Fibroblast of lung (primary cell): ENCODE measurements at regions not wholly inside any gene's neighbourhood (a gene's known extent, or its start where the extent isn't known, plus 50 kb on each side); places are given as distances from the start of the nearest gene placed in this dataset.

ENCODE experiments used
- DNase-seq, 2 donors: peaks; one replicate each; pipeline versions ENCODE4 v3.0.0 to v3.0.0-alpha.2; 2010; ENCODE audit warnings: low read depth in 2 of 2
- H2AFZ ChIP-seq: 2 replicates; pipeline ENCODE4 v1.5.1; 2012; ENCODE audit warnings: low read length, control low read depth, inconsistent platforms
- H3K27ac ChIP-seq: 2 replicates; pipeline ENCODE4 v1.5.1; 2011; ENCODE audit warnings: low read length, control low read depth; ENCODE audit not compliant: insufficient read depth
- H3K27me3 ChIP-seq: 2 replicates; pipeline ENCODE4 v1.5.1; 2011; ENCODE audit warnings: mild to moderate bottlenecking, low read length; ENCODE audit not compliant: control insufficient read depth, insufficient read depth
- H3K36me3 ChIP-seq: 2 replicates; pipeline ENCODE4 v1.5.1; 2011; ENCODE audit warnings: low read length; ENCODE audit not compliant: control insufficient read depth, insufficient read depth
- H3K4me1 ChIP-seq: 2 replicates; pipeline ENCODE4 v1.5.1; 2011; ENCODE audit warnings: low read length; ENCODE audit not compliant: control insufficient read depth, insufficient read depth; ENCODE audit errors: extremely low read depth
- H3K4me2 ChIP-seq: 2 replicates; pipeline ENCODE4 v1.5.1; 2011; ENCODE audit warnings: low read length, control low read depth; ENCODE audit not compliant: insufficient read depth; ENCODE audit errors: extremely low read depth
- H3K4me3 ChIP-seq, 4 experiments: fragments of 200-600 bp in 1 of 4; sonication (generic) in 1 of 4; replicated peaks in 1 of 4; 2 replicates each; pipeline ENCODE4 v1.5.1; 2011 to 2016; ENCODE audit warnings: low read length in 4 of 4, low read depth in 3 of 4, mild to moderate bottlenecking in 3 of 4, control low read depth in 2 of 4, inconsistent platforms in 1 of 4, mixed read lengths in 1 of 4; ENCODE audit not compliant: insufficient read depth in 1 of 4; ENCODE audit errors: control extremely low read depth in 1 of 4
- H3K79me2 ChIP-seq: 2 replicates; pipeline ENCODE4 v1.5.1; 2012; ENCODE audit warnings: mild to moderate bottlenecking, low read length, inconsistent platforms; ENCODE audit not compliant: control insufficient read depth, insufficient read depth
- H3K9ac ChIP-seq: 2 replicates; pipeline ENCODE4 v1.5.1; 2011; ENCODE audit warnings: mild to moderate bottlenecking, low read length, control low read depth; ENCODE audit not compliant: insufficient read depth
- H3K9me3 ChIP-seq: 2 replicates; pipeline ENCODE4 v1.5.1; 2012; ENCODE audit warnings: low read depth, low read length; ENCODE audit not compliant: control insufficient read depth, insufficient read depth
- H4K20me1 ChIP-seq: 2 replicates; pipeline ENCODE4 v1.5.1; 2011; ENCODE audit warnings: low read length; ENCODE audit not compliant: control insufficient read depth, insufficient read depth; ENCODE audit errors: extremely low read depth
- CTCF ChIP-seq, 2 donors: IDR thresholded peaks in 1 of 2; conservative IDR thresholded peaks in 1 of 2; 1 replicate in 1 of 2; 2 replicates in 1 of 2; pipeline ENCODE4 v1.5.1; 2011 to 2012; ENCODE audit warnings: low read length in 2 of 2, control low read depth in 1 of 2, inconsistent platforms in 1 of 2, low read depth in 1 of 2, mild to moderate bottlenecking in 1 of 2
- EZH2 ChIP-seq: IDR thresholded peaks from 2 replicates; pipeline ENCODE4 v1.5.1; 2012; ENCODE audit warnings: low read length, control low read depth, mild to moderate bottlenecking; ENCODE audit errors: missing control alignments

GRCh38 chr18:38933322-38933721 lies 1367.7 kb upstream of the CELF4 start:
- H3K79me2 ChIP-seq, result no peaks in the 10 kb centered on the region
- no peak overlapping the region for H3K27ac ChIP-seq
- no peak overlapping the region for H3K9ac ChIP-seq
- H3K4me2 ChIP-seq, result no peak overlapping the region
- H4K20me1 ChIP-seq, result no peaks in the 10 kb centered on the region
- H3K9me3 ChIP-seq, result no peaks in the 10 kb centered on the region
- no peak overlapping the region for H3K4me3 ChIP-seq
- TF ChIP-seq EZH2 (no peak), CTCF (conservative IDR thresholded peaks at IDR 0.05 in 1 of 2, IDR thresholded peaks at IDR 0.05 in 1 of 2; ENCODE audit: low read depth in 1 of 2, low read length in 2 of 2) (no peak)
- H3K36me3 ChIP-seq, result no peaks in the 10 kb centered on the region
- no peaks in the 10 kb centered on the region for H3K27me3 ChIP-seq
- no peaks in the 10 kb centered on the region for H3K4me1 ChIP-seq
- DNase-seq, result no peak
- H2AFZ ChIP-seq, result no peak overlapping the region

- Histone ChIP-seq H3K27me3 (no peaks in the 10 kb centered on the region), H2AFZ (no peak overlapping the region), H3K27ac (no peak overlapping the region), H3K9me3 (no peaks in the 10 kb centered on the region), H3K4me1 (no peaks in the 10 kb centered on the region), H3K4me3 (no peak overlapping the region), H4K20me1 (no peaks in the 10 kb centered on the region), H3K79me2 (no peaks in the 10 kb centered on the region), H3K9ac (no peak overlapping the region), H3K36me3 (no peaks in the 10 kb centered on the region), H3K4me2 (no peak overlapping the region)
- TF ChIP-seq EZH2 (no peak), CTCF (conservative IDR thresholded peaks at IDR 0.05 in 1 of 2, IDR thresholded peaks at IDR 0.05 in 1 of 2; ENCODE audit: low read depth in 1 of 2, low read length in 2 of 2) (no peak)
- DNase-seq, result no peak
Measured at GRCh38 chr18:38932752-38933151, 1367.2 kb upstream of the CELF4 start.

- no peak overlapping the region for H3K9ac ChIP-seq
- H3K4me2 ChIP-seq, result no peak overlapping the region
- H3K9me3 ChIP-seq, result no peaks in the 10 kb centered on the region
- no peaks in the 10 kb centered on the region for H3K4me1 ChIP-seq
- H4K20me1 ChIP-seq, result no peaks in the 10 kb centered on the region
- no peak overlapping the region for H3K27ac ChIP-seq
- TF ChIP-seq EZH2, result no peak
- no peak for DNase-seq
- no peak overlapping the region for H3K4me3 ChIP-seq
- H2AFZ ChIP-seq, result no peak overlapping the region
- no peaks in the 10 kb centered on the region for H3K79me2 ChIP-seq
- no peaks in the 10 kb centered on the region for H3K36me3 ChIP-seq
- H3K27me3 ChIP-seq, result no peaks in the 10 kb centered on the region
Measured at GRCh38 chr18:38931754-38932050, 1366.1 kb upstream of the CELF4 start.
